Liver (tissue), 3 donors: ENCODE measurements at regions not wholly inside any gene's neighbourhood (a gene's known extent, or its start where the extent isn't known, plus 50 kb on each side); places are given as distances from the start of the nearest gene placed in this dataset.

ENCODE experiments used
- CTCF ChIP-seq: fragments of 150-350 bp; IDR thresholded peaks from 2 replicates; pipeline ENCODE4 v1.5.1; 2017; ENCODE audit warnings: improper control_type of control experiment, low read depth, low read length; ENCODE audit not compliant: missing input control
- GABPA ChIP-seq, 2 donors: IDR thresholded peaks in 1 of 2; conservative IDR thresholded peaks in 1 of 2; 2 replicates each; pipeline ENCODE4 v1.6.1; 2016; ENCODE audit warnings: antibody characterized with exemption in 2 of 2, mild to moderate bottlenecking in 1 of 2, moderate library complexity in 1 of 2
- NR2F2 ChIP-seq: IDR thresholded peaks from 2 replicates; pipeline ENCODE4 v1.6.1; 2016; ENCODE audit warnings: antibody characterized with exemption
- RAD21 ChIP-seq, 2 donors: IDR thresholded peaks; 2 replicates each; pipeline ENCODE4 v1.6.1; 2016; ENCODE audit warnings: antibody characterized with exemption in 2 of 2, mild to moderate bottlenecking in 2 of 2
- SP1 ChIP-seq: IDR thresholded peaks from 2 replicates; pipeline ENCODE4 v1.6.1; 2018; ENCODE audit warnings: antibody characterized with exemption, mild to moderate bottlenecking
- YY1 ChIP-seq: IDR thresholded peaks from 2 replicates; pipeline ENCODE4 v1.6.1; 2016; ENCODE audit warnings: antibody characterized with exemption, mild to moderate bottlenecking
- ZBTB33 ChIP-seq: IDR thresholded peaks from 2 replicates; pipeline ENCODE4 v1.6.1; 2016; ENCODE audit warnings: antibody characterized with exemption
- TF ChIP-seq, protein P1 (sequence below): IDR thresholded peaks from 2 replicates; pipeline ENCODE4 v1.6.1; 2016; ENCODE audit warnings: antibody characterized with exemption
- TF ChIP-seq, protein P2 (sequence below): IDR thresholded peaks from 2 replicates; pipeline ENCODE4 v1.6.1; 2016; ENCODE audit warnings: antibody characterized with exemption, mild to moderate bottlenecking
- donor health status: healthy.
- donor health status: healthy.

DNA sequence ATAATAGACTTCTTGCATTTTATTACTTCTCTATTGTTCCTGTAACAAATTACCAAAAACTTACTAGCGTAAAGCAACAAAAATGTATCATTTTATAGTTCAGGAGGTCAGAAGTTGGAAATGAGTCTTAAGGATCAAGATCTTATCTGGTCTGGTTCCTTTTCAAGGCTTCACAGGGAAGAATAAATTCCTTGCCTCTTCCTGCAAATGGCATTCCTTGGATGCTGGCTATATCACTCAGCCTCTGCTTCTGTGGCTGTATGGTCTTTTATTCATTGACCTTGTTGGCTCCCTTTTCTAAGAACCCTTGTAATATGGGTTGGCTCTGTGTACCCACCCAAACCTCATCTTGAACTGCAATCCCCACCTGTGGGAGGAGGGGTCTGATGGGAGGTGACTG lies 478.4 kb upstream of the THBS1 start:
- no peak for TF ChIP-seq CTCF
- no peak for TF ChIP-seq ZBTB33
- TF ChIP-seq, protein P1, sequence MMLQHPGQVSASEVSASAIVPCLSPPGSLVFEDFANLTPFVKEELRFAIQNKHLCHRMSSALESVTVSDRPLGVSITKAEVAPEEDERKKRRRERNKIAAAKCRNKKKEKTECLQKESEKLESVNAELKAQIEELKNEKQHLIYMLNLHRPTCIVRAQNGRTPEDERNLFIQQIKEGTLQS, result no peak
- no peak for TF ChIP-seq YY1
- TF ChIP-seq GABPA (IDR thresholded peaks at IDR 0.05 in 1 of 2, conservative IDR thresholded peaks at IDR 0.05 in 1 of 2), result no peak
- no peak for TF ChIP-seq NR2F2
- TF ChIP-seq, protein P2, sequence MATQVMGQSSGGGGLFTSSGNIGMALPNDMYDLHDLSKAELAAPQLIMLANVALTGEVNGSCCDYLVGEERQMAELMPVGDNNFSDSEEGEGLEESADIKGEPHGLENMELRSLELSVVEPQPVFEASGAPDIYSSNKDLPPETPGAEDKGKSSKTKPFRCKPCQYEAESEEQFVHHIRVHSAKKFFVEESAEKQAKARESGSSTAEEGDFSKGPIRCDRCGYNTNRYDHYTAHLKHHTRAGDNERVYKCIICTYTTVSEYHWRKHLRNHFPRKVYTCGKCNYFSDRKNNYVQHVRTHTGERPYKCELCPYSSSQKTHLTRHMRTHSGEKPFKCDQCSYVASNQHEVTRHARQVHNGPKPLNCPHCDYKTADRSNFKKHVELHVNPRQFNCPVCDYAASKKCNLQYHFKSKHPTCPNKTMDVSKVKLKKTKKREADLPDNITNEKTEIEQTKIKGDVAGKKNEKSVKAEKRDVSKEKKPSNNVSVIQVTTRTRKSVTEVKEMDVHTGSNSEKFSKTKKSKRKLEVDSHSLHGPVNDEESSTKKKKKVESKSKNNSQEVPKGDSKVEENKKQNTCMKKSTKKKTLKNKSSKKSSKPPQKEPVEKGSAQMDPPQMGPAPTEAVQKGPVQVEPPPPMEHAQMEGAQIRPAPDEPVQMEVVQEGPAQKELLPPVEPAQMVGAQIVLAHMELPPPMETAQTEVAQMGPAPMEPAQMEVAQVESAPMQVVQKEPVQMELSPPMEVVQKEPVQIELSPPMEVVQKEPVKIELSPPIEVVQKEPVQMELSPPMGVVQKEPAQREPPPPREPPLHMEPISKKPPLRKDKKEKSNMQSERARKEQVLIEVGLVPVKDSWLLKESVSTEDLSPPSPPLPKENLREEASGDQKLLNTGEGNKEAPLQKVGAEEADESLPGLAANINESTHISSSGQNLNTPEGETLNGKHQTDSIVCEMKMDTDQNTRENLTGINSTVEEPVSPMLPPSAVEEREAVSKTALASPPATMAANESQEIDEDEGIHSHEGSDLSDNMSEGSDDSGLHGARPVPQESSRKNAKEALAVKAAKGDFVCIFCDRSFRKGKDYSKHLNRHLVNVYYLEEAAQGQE, result no peak
- no peak for TF ChIP-seq RAD21 (IDR thresholded peaks at IDR 0.05)
- TF ChIP-seq SP1, result no peak
